ENCODE measurements at regions not wholly inside any gene's neighbourhood (a gene's known extent, or its start where the extent isn't known, plus 50 kb on each side); places are given as distances from the start of the nearest gene placed in this dataset.

DNA sequence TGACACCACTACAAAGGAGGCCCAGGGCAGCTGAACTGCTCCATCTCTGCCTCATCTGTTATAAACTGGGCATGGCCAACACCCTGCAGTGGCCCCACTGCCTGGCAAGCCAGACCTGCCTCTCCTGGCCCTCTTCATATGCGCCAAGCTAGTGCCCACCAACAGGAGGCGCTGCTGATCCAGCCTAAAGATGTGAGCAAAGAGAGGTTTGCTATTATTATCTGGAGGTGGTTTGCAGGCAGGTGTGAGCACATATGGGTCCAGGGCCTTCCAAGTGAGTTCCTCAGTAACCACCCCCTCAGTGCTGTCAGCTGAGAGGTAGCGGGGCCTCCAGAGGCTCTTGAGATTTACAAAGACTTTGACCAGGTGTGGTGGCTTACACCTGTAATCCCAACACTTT is 232.2 kb downstream of the SYK start:
- Histone ChIP-seq H3K4me3 (replicated peaks; ENCODE audit: insufficient read depth, low read length) (no peak overlapping the region), H3K27me3 (ENCODE audit: insufficient read depth, poor library complexity, severe bottlenecking) (no peaks in the 10 kb centered on the region), H3K27ac (replicated peaks) (no peak overlapping the region)
- peak in 1 of 2 experiments; percentile 42 for DNase-seq (ENCODE audit: low read depth in 1 of 2, low spot score in 1 of 2)
- TF ChIP-seq, protein P1, sequence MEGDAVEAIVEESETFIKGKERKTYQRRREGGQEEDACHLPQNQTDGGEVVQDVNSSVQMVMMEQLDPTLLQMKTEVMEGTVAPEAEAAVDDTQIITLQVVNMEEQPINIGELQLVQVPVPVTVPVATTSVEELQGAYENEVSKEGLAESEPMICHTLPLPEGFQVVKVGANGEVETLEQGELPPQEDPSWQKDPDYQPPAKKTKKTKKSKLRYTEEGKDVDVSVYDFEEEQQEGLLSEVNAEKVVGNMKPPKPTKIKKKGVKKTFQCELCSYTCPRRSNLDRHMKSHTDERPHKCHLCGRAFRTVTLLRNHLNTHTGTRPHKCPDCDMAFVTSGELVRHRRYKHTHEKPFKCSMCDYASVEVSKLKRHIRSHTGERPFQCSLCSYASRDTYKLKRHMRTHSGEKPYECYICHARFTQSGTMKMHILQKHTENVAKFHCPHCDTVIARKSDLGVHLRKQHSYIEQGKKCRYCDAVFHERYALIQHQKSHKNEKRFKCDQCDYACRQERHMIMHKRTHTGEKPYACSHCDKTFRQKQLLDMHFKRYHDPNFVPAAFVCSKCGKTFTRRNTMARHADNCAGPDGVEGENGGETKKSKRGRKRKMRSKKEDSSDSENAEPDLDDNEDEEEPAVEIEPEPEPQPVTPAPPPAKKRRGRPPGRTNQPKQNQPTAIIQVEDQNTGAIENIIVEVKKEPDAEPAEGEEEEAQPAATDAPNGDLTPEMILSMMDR (IDR thresholded peaks at IDR 0.05; ENCODE audit: insufficient read depth, low read length) = peak; percentile 23
- no peak for TF ChIP-seq GABPA (IDR thresholded peaks at IDR 0.05; ENCODE audit: low read depth)

DNA sequence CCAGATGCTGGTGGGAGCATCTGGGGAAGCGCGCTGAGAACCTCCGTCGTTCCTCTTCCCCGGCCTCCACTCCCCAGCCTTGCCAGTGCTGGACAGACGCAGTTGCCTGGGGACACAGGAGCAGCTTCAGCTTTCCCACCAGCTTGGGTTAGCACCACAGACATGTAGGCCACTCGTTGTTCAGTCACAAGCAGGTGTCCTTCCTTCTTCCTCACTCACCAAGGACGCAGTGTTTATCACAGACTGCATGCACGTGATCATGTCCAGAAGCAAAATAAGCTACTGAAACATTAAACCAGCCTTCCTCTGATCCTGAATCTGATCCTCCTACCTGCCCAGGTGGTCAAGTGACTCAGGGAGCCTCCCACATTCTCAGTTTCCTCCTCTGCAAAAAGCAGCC is 232.9 kb downstream of the SYK start:
- DNase-seq (ENCODE audit: low read depth in 1 of 2, low spot score in 1 of 2) = no peak
- Histone ChIP-seq H3K27me3 (ENCODE audit: insufficient read depth, poor library complexity, severe bottlenecking) (no peaks in the 10 kb centered on the region), H3K4me3 (replicated peaks; ENCODE audit: insufficient read depth, low read length) (no peak overlapping the region), H3K27ac (replicated peaks) (no peak overlapping the region)
- TF ChIP-seq, protein P2, sequence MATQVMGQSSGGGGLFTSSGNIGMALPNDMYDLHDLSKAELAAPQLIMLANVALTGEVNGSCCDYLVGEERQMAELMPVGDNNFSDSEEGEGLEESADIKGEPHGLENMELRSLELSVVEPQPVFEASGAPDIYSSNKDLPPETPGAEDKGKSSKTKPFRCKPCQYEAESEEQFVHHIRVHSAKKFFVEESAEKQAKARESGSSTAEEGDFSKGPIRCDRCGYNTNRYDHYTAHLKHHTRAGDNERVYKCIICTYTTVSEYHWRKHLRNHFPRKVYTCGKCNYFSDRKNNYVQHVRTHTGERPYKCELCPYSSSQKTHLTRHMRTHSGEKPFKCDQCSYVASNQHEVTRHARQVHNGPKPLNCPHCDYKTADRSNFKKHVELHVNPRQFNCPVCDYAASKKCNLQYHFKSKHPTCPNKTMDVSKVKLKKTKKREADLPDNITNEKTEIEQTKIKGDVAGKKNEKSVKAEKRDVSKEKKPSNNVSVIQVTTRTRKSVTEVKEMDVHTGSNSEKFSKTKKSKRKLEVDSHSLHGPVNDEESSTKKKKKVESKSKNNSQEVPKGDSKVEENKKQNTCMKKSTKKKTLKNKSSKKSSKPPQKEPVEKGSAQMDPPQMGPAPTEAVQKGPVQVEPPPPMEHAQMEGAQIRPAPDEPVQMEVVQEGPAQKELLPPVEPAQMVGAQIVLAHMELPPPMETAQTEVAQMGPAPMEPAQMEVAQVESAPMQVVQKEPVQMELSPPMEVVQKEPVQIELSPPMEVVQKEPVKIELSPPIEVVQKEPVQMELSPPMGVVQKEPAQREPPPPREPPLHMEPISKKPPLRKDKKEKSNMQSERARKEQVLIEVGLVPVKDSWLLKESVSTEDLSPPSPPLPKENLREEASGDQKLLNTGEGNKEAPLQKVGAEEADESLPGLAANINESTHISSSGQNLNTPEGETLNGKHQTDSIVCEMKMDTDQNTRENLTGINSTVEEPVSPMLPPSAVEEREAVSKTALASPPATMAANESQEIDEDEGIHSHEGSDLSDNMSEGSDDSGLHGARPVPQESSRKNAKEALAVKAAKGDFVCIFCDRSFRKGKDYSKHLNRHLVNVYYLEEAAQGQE (IDR thresholded peaks at IDR 0.05; ENCODE audit: insufficient replicate concordance, low read depth) = no peak
- TF ChIP-seq POLR2AphosphoS5 (IDR thresholded peaks at IDR 0.05; ENCODE audit: low read depth) (no peak), SPI1 (IDR thresholded peaks at IDR 0.05; ENCODE audit: borderline replicate concordance, low read depth) (no peak), GABPA (IDR thresholded peaks at IDR 0.05; ENCODE audit: low read depth) (no peak)
- TF ChIP-seq, protein P1 (IDR thresholded peaks at IDR 0.05; ENCODE audit: insufficient read depth, low read length) = no peak

DNA sequence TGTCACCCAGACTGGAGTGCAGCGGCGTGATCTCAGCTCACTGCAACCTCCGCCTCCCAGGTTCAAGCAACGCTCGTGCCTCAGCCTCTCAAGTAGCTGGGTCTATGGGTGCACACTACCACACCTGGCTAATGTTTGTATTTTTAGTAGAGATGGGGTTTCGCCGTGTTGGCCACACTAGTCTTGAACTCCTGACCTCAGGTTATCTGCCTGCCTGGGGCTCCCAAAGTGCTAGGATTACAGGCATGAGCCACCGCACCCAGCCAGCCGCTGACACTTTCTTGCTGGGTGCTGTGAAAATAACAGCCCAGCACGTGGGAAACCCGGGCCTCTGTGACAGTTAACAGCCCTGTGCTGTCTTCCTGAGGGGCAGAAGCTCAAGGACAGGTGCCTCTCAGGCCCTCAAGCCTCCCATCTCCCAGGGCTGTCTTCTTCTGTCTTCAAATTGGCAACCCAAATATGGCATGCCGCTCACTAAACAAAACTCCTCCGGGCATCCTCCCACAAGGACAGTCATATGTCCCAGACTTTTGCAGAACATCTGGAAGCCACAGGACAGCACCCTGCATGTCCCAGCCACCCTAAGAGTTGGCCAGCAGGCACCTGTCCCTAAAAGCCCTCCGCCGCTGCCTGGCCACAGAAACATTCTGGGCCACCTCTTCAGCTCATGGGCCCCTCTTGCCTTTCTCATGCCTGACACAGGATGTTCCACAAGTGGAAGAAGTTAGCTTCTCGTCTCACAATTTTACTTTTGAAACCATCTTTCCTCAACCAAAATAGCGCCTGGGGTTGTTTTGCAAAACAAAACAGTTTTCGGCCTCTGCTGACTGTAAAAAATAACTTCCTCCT is 233.6 kb downstream of the SYK start:
- no peak overlapping the region for H3K4me3 ChIP-seq (replicated peaks; ENCODE audit: insufficient read depth, low read length)
- no peaks in the 10 kb centered on the region for H3K27me3 ChIP-seq (ENCODE audit: insufficient read depth, poor library complexity, severe bottlenecking)
- TF ChIP-seq SPI1 (IDR thresholded peaks at IDR 0.05; ENCODE audit: borderline replicate concordance, low read depth) = no peak
- TF ChIP-seq GABPA (IDR thresholded peaks at IDR 0.05; ENCODE audit: low read depth) = no peak
- no peak for TF ChIP-seq POLR2AphosphoS5 (IDR thresholded peaks at IDR 0.05; ENCODE audit: low read depth)
- TF ChIP-seq, protein P2 (IDR thresholded peaks at IDR 0.05; ENCODE audit: insufficient replicate concordance, low read depth) = no peak
- TF ChIP-seq, protein P1 (IDR thresholded peaks at IDR 0.05; ENCODE audit: insufficient read depth, low read length) = no peak
- DNase-seq (ENCODE audit: low read depth in 1 of 2, low spot score in 1 of 2) = no peak
- H3K27ac ChIP-seq (replicated peaks) = no peak overlapping the region

Measured in HL-60 (cell line).